ENCODE measurements at regions not wholly inside any gene's neighbourhood (a gene's known extent, or its start where the extent isn't known, plus 50 kb on each side); places are given as distances from the start of the nearest gene placed in this dataset.

GRCh38 chr14:61607570-61608244 is 87.6 kb upstream of the HIF1A start:
- peak; percentile 65 for TF ChIP-seq CTCF (conservative IDR thresholded peaks at IDR 0.05)

GRCh38 chr14:61608245-61609165 is 86.8 kb upstream of the HIF1A start:
- H3K27me3 Mint-ChIP-seq (ENCODE audit: insufficient read depth) = no peaks in the 10 kb centered on the region
- H3K9me3 ChIP-seq (ENCODE audit: control insufficient read depth, low read length) = no peaks in the 10 kb centered on the region
- no peaks in the 10 kb centered on the region for H3K36me3 Mint-ChIP-seq (ENCODE audit: low read depth)
- peaks cover 36% of the 10 kb centered on the region for H3K4me1 Mint-ChIP-seq
- no peaks in the 10 kb centered on the region for H3K9me3 Mint-ChIP-seq
- no peak for TF ChIP-seq CTCF (conservative IDR thresholded peaks at IDR 0.05)
- no peak overlapping the region for H3K9ac ChIP-seq (ENCODE audit: extremely low read depth, low read length, poor library complexity, severe bottlenecking)
- no peak overlapping the region for H3K27ac Mint-ChIP-seq
- H3K27me3 ChIP-seq (ENCODE audit: control insufficient read depth, insufficient read depth, low read length, poor library complexity, severe bottlenecking) = no peaks in the 10 kb centered on the region
- 59 to 69% methylated on average over 4 to 8 of the region's 8 CpGs for WGBS, 2 experiments (ENCODE audit: insufficient coverage in 1 of 2, insufficient read length in 1 of 2)
- no peaks in the 10 kb centered on the region for H3K36me3 ChIP-seq (ENCODE audit: control insufficient read depth, insufficient read depth, low read length)
- DNase-seq = no peak
- H3K4me3 Mint-ChIP-seq = no peak overlapping the region
- H3K27ac ChIP-seq (ENCODE audit: low read depth, low read length) = peak overlapping the region; percentile 91
- peaks cover 11% of the 10 kb centered on the region for H3K4me1 ChIP-seq (ENCODE audit: control insufficient read depth, insufficient read depth, low read length)
- peak overlapping the region; percentile 38 for H3K4me3 ChIP-seq (ENCODE audit: low read length)

More at GRCh38 chr14:61607570-61608244, 87.6 kb upstream of the HIF1A start:
- peak; percentile 67 for DNase-seq
- H3K36me3 Mint-ChIP-seq (ENCODE audit: low read depth) = no peaks in the 10 kb centered on the region
- H3K9me3 Mint-ChIP-seq = no peaks in the 10 kb centered on the region
- peaks cover 39% of the 10 kb centered on the region for H3K4me1 Mint-ChIP-seq
- H3K27ac Mint-ChIP-seq = no peak overlapping the region
- peaks cover 11% of the 10 kb centered on the region for H3K4me1 ChIP-seq (ENCODE audit: control insufficient read depth, insufficient read depth, low read length)
- H3K9me3 ChIP-seq (ENCODE audit: control insufficient read depth, low read length) = no peaks in the 10 kb centered on the region
- no peaks in the 10 kb centered on the region for H3K27me3 Mint-ChIP-seq (ENCODE audit: insufficient read depth)
- no peaks in the 10 kb centered on the region for H3K27me3 ChIP-seq (ENCODE audit: control insufficient read depth, insufficient read depth, low read length, poor library complexity, severe bottlenecking)
- H3K27ac ChIP-seq (ENCODE audit: low read depth, low read length) = peak overlapping the region; percentile 91
- H3K36me3 ChIP-seq (ENCODE audit: control insufficient read depth, insufficient read depth, low read length) = no peaks in the 10 kb centered on the region
- H3K4me3 ChIP-seq (ENCODE audit: low read length) = no peak overlapping the region
- H3K9ac ChIP-seq (ENCODE audit: extremely low read depth, low read length, poor library complexity, severe bottlenecking) = no peak overlapping the region
- 87% methylated on average over 7 of the region's 7 CpGs; no CpG with 5 or more reads in 1 of the 2 experiments for WGBS, 2 experiments (ENCODE audit: insufficient coverage in 1 of 2, insufficient read length in 1 of 2)
- H3K4me3 Mint-ChIP-seq = no peak overlapping the region

GRCh38 chr14:61609191-61609843 is 86.0 kb upstream of the HIF1A start:
- Mint-ChIP-seq H3K4me1 (peaks cover 35% of the 10 kb centered on the region), H3K9me3 (no peaks in the 10 kb centered on the region), H3K36me3 (ENCODE audit: low read depth) (no peaks in the 10 kb centered on the region), H3K27me3 (ENCODE audit: insufficient read depth) (no peaks in the 10 kb centered on the region), H3K4me3 (no peak overlapping the region), H3K27ac (peak overlapping the region; percentile 27)
- Histone ChIP-seq H3K4me1 (ENCODE audit: control insufficient read depth, insufficient read depth, low read length) (peaks cover 11% of the 10 kb centered on the region), H3K9me3 (ENCODE audit: control insufficient read depth, low read length) (no peaks in the 10 kb centered on the region), H3K27me3 (ENCODE audit: control insufficient read depth, insufficient read depth, low read length, poor library complexity, severe bottlenecking) (no peaks in the 10 kb centered on the region), H3K9ac (ENCODE audit: extremely low read depth, low read length, poor library complexity, severe bottlenecking) (no peak overlapping the region), H3K4me3 (ENCODE audit: low read length) (peak overlapping the region; percentile 38), H3K36me3 (ENCODE audit: control insufficient read depth, insufficient read depth, low read length) (no peaks in the 10 kb centered on the region), H3K27ac (ENCODE audit: low read depth, low read length) (peak overlapping the region; percentile 91)
- no peak for TF ChIP-seq CTCF (conservative IDR thresholded peaks at IDR 0.05)
- WGBS, 2 experiments (ENCODE audit: insufficient coverage in 1 of 2, insufficient read length in 1 of 2) = 46 to 55% methylated on average over 10 of the region's 10 CpGs
- peak; percentile 79 for DNase-seq
